Mesothelial cell of epicardium (in vitro differentiated cells): ENCODE measurements at regions not wholly inside any gene's neighbourhood (a gene's known extent, or its start where the extent isn't known, plus 50 kb on each side); places are given as distances from the start of the nearest gene placed in this dataset.

ENCODE experiments used
- DNase-seq, 2 experiments: peaks; one replicate each; pipeline ENCODE4 v3.0.0; 2021; ENCODE audit warnings: low spot score in 2 of 2; ENCODE audit not compliant: unreplicated experiment in 2 of 2
- H3K27ac Mint-ChIP-seq: 2 replicates; pipeline ENCODE4 v1.8.0; 2021; ENCODE audit warnings: mixed read lengths
- H3K27me3 Mint-ChIP-seq: 2 replicates; pipeline ENCODE4 v1.8.0; 2021; ENCODE audit warnings: low read depth, mixed read lengths
- H3K36me3 Mint-ChIP-seq: 2 replicates; pipeline ENCODE4 v1.8.0; 2021; ENCODE audit warnings: mixed read lengths
- H3K4me1 Mint-ChIP-seq: 2 replicates; pipeline ENCODE4 v1.8.0; 2021; ENCODE audit warnings: mixed read lengths
- H3K4me3 Mint-ChIP-seq: 2 replicates; pipeline ENCODE4 v1.8.0; 2021; ENCODE audit warnings: mild to moderate bottlenecking, moderate library complexity, mixed read lengths
- H3K9me3 Mint-ChIP-seq: 2 replicates; pipeline ENCODE4 v1.8.0; 2021; ENCODE audit warnings: mixed read lengths
- TF ChIP-seq, protein P1 (sequence below): fragments of 200-600 bp; sonication (generic); IDR thresholded peaks from one replicate; pipeline ENCODE4 v1.5.0; 2021; ENCODE audit warnings: antibody characterized with exemption; ENCODE audit not compliant: unreplicated experiment

- Mint-ChIP-seq H3K27ac (no peak overlapping the region), H3K4me3 (no peak overlapping the region), H3K4me1 (no peaks in the 10 kb centered on the region), H3K27me3 (peaks cover 3% of the 10 kb centered on the region), H3K9me3 (peaks cover 19% of the 10 kb centered on the region), H3K36me3 (no peaks in the 10 kb centered on the region)
- no peak for DNase-seq
- TF ChIP-seq, protein P1, sequence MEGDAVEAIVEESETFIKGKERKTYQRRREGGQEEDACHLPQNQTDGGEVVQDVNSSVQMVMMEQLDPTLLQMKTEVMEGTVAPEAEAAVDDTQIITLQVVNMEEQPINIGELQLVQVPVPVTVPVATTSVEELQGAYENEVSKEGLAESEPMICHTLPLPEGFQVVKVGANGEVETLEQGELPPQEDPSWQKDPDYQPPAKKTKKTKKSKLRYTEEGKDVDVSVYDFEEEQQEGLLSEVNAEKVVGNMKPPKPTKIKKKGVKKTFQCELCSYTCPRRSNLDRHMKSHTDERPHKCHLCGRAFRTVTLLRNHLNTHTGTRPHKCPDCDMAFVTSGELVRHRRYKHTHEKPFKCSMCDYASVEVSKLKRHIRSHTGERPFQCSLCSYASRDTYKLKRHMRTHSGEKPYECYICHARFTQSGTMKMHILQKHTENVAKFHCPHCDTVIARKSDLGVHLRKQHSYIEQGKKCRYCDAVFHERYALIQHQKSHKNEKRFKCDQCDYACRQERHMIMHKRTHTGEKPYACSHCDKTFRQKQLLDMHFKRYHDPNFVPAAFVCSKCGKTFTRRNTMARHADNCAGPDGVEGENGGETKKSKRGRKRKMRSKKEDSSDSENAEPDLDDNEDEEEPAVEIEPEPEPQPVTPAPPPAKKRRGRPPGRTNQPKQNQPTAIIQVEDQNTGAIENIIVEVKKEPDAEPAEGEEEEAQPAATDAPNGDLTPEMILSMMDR: no peak
Measured at GRCh38 chr11:109138196-109138595, 283.8 kb upstream of the C11orf87 start.

DNA sequence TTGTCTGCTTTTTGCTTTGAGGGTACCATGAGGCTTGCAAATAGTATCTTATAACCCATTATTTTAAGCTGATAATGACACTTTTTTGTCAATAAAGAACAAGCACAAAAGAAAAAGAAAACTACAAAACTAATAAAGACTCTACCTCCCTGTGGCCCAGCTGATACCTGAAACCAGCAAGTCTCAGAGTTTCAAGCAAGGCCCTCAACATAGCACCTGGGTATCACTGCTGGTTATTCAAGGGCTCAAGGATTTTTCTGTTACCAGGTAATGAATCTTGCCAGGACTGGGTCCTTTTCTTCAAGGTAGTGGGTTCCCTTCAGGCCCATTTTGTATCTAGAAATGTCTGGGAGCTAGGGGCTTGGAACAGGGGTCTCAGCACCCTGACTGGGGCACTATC, 281.6 kb upstream of the C11orf87 start:
- H3K27me3 Mint-ChIP-seq: peaks cover 3% of the 10 kb centered on the region

DNA sequence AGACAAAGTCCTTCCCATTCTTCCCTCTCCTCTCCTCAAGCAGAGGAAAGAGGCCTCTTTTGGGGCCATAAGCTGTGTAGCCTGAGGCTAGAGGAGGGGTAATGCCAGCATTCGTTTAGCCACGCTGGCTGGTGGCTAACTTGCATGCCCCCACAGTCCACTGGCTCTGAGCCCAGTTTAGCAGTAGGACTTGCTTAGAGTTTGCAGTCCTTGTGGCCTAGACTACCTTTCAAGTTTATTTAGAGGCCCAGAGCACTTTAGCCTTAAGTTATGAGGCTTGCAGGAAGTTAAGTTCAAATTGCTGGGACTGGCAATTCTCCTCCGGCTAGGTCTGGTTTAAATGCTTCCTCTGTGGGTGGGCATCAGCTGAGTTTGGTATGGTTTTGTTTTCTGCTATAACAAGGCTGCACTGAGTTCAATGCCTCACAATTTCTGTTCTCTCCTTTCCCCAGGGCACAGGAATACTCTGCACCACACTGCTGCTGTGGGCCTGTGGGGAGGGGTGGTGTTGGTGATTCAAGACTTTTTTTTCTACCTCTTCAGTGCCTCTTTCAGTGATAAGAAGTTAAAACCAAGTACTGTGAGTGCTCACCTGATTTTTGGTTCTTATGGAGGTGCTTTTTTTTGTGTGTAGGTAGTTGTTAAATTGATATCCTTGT, 281.0 kb upstream of the C11orf87 start:
- Mint-ChIP-seq H3K36me3 (no peaks in the 10 kb centered on the region), H3K27ac (no peak overlapping the region), H3K27me3 (peaks cover 3% of the 10 kb centered on the region), H3K4me3 (no peak overlapping the region), H3K9me3 (peaks cover 18% of the 10 kb centered on the region), H3K4me1 (no peaks in the 10 kb centered on the region)
- DNase-seq: no peak
- TF ChIP-seq, protein P1: no peak

More for the DNA sequence above, 281.6 kb upstream of the C11orf87 start:
- peaks cover 24% of the 10 kb centered on the region for H3K9me3 Mint-ChIP-seq
- H3K4me3 Mint-ChIP-seq: no peak overlapping the region
- H3K4me1 Mint-ChIP-seq: no peaks in the 10 kb centered on the region
- DNase-seq: no peak
- no peaks in the 10 kb centered on the region for H3K36me3 Mint-ChIP-seq
- TF ChIP-seq, protein P1: no peak
- H3K27ac Mint-ChIP-seq: no peak overlapping the region

DNA sequence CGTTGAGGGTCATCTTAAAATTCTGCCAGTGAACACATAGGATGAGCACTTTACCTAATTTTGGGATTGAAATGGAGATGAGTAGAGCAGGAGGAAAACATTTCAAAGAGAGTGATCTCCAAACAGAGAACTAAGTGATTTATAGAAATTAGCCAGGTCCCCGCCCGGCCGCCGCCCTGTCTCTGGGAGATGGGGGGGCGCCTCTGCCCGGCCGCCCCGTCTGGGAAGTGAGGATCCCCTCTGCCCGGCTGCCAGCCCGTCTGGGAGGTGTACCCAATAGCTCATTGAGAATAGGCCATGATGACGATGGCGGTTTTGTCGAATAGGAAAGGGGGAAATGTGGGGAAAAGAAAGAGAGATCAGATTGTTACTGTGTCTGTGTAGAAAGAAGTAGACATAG, 276.7 kb upstream of the C11orf87 start:
- Mint-ChIP-seq H3K36me3 (no peaks in the 10 kb centered on the region), H3K4me3 (no peak overlapping the region), H3K9me3 (peaks cover 5% of the 10 kb centered on the region), H3K27ac (no peak overlapping the region), H3K4me1 (no peaks in the 10 kb centered on the region), H3K27me3 (no peaks in the 10 kb centered on the region)
- DNase-seq: no peak
- TF ChIP-seq, protein P1: no peak

- no peaks in the 10 kb centered on the region for H3K4me1 Mint-ChIP-seq
- no peak overlapping the region for H3K27ac Mint-ChIP-seq
- no peak overlapping the region for H3K4me3 Mint-ChIP-seq
- no peak for DNase-seq
- H3K36me3 Mint-ChIP-seq: no peaks in the 10 kb centered on the region
- H3K27me3 Mint-ChIP-seq: peaks cover 1% of the 10 kb centered on the region
- TF ChIP-seq, protein P1: no peak
- peaks cover 5% of the 10 kb centered on the region for H3K9me3 Mint-ChIP-seq
Measured at GRCh38 chr11:109147726-109148125, 274.3 kb upstream of the C11orf87 start.
